ENCODE measurements at regions not wholly inside any gene's neighbourhood (a gene's known extent, or its start where the extent isn't known, plus 50 kb on each side); places are given as distances from the start of the nearest gene placed in this dataset.

- no peak for DNase-seq
- no peak overlapping the region for H3K4me3 ChIP-seq
- no peaks in the 10 kb centered on the region for H3K27me3 ChIP-seq
- peaks cover 6% of the 10 kb centered on the region for H3K4me1 ChIP-seq
- TF ChIP-seq, protein P1, sequence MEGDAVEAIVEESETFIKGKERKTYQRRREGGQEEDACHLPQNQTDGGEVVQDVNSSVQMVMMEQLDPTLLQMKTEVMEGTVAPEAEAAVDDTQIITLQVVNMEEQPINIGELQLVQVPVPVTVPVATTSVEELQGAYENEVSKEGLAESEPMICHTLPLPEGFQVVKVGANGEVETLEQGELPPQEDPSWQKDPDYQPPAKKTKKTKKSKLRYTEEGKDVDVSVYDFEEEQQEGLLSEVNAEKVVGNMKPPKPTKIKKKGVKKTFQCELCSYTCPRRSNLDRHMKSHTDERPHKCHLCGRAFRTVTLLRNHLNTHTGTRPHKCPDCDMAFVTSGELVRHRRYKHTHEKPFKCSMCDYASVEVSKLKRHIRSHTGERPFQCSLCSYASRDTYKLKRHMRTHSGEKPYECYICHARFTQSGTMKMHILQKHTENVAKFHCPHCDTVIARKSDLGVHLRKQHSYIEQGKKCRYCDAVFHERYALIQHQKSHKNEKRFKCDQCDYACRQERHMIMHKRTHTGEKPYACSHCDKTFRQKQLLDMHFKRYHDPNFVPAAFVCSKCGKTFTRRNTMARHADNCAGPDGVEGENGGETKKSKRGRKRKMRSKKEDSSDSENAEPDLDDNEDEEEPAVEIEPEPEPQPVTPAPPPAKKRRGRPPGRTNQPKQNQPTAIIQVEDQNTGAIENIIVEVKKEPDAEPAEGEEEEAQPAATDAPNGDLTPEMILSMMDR (IDR thresholded peaks at IDR 0.05) = no peak
- no peak for TF ChIP-seq POLR2A (IDR thresholded peaks at IDR 0.05)
- intact Hi-C loops (cut with DNase I; ENCODE audit: low total_unique reads) = no loop called here
- H3K27ac ChIP-seq = no peak overlapping the region
- H3K36me3 ChIP-seq (ENCODE audit: low read depth, missing control alignments) = no peaks in the 10 kb centered on the region
- no peaks in the 10 kb centered on the region for H3K9me3 ChIP-seq
- 90 to 92% methylated on average over 14 of the region's 14 CpGs for WGBS, 2 donors
These were observed 144.1 kb upstream of the HES1 start for GRCh38 chr3:193991666-193992424.

GRCh38 chr3:193992425-193993037 lies 143.4 kb upstream of the HES1 start:
- no peak overlapping the region for H3K4me3 ChIP-seq
- no peaks in the 10 kb centered on the region for H3K36me3 ChIP-seq (ENCODE audit: low read depth, missing control alignments)
- TF ChIP-seq POLR2A (IDR thresholded peaks at IDR 0.05) = no peak
- TF ChIP-seq, protein P1 (IDR thresholded peaks at IDR 0.05) = no peak
- no peak for DNase-seq
- whole genome bisulfite sequencing, 2 donors = 54 to 65% methylated on average over 2 of the region's 2 CpGs
- no peak overlapping the region for H3K27ac ChIP-seq
- H3K27me3 ChIP-seq = no peaks in the 10 kb centered on the region
- H3K4me1 ChIP-seq = peaks cover 11% of the 10 kb centered on the region
- H3K9me3 ChIP-seq = no peaks in the 10 kb centered on the region
- intact Hi-C loops (cut with DNase I; ENCODE audit: low total_unique reads) = no loop called here

GRCh38 chr3:193996221-193996620 lies 139.7 kb upstream of the HES1 start:
- 74 to 88% methylated on average over 7 of the region's 7 CpGs for WGBS, 2 donors
- intact Hi-C loops (cut with DNase I; ENCODE audit: low total_unique reads) = no loop called here
- DNase-seq = no peak

GRCh38 chr3:193996641-193997089 lies 139.3 kb upstream of the HES1 start:
- Histone ChIP-seq H3K27ac (no peak overlapping the region), H3K4me1 (peaks cover 17% of the 10 kb centered on the region), H3K27me3 (no peaks in the 10 kb centered on the region), H3K36me3 (ENCODE audit: low read depth, missing control alignments) (no peaks in the 10 kb centered on the region), H3K4me3 (no peak overlapping the region), H3K9me3 (no peaks in the 10 kb centered on the region)
- WGBS, 2 donors = 64 to 83% methylated on average over 6 of the region's 6 CpGs
- no peak for DNase-seq
- TF ChIP-seq, protein P1 (IDR thresholded peaks at IDR 0.05) = no peak
- no peak for TF ChIP-seq POLR2A (IDR thresholded peaks at IDR 0.05)
- intact Hi-C loops (cut with DNase I; ENCODE audit: low total_unique reads) = no loop called here

More at GRCh38 chr3:193996221-193996620, 139.7 kb upstream of the HES1 start:
- Histone ChIP-seq H3K36me3 (ENCODE audit: low read depth, missing control alignments) (no peaks in the 10 kb centered on the region), H3K4me3 (no peak overlapping the region), H3K9me3 (no peaks in the 10 kb centered on the region), H3K27me3 (no peaks in the 10 kb centered on the region), H3K27ac (no peak overlapping the region), H3K4me1 (peaks cover 17% of the 10 kb centered on the region)
- TF ChIP-seq, protein P1 (IDR thresholded peaks at IDR 0.05) = no peak
- no peak for TF ChIP-seq POLR2A (IDR thresholded peaks at IDR 0.05)
